ENCODE measurements at regions not wholly inside any gene's neighbourhood (a gene's known extent, or its start where the extent isn't known, plus 50 kb on each side); places are given as distances from the start of the nearest gene placed in this dataset.

- H3K4me3 ChIP-seq (replicated peaks; ENCODE audit: insufficient read depth, low read length) = no peak overlapping the region
- no peak for DNase-seq (ENCODE audit: low read depth in 1 of 2, low spot score in 1 of 2)
- H3K27ac ChIP-seq (replicated peaks) = no peak overlapping the region
- H3K27me3 ChIP-seq (ENCODE audit: insufficient read depth, poor library complexity, severe bottlenecking) = peaks cover 2% of the 10 kb centered on the region
- TF ChIP-seq POLR2AphosphoS5 (IDR thresholded peaks at IDR 0.05; ENCODE audit: low read depth) = no peak
- TF ChIP-seq SPI1 (IDR thresholded peaks at IDR 0.05; ENCODE audit: borderline replicate concordance, low read depth) = no peak
- TF ChIP-seq, protein P1, sequence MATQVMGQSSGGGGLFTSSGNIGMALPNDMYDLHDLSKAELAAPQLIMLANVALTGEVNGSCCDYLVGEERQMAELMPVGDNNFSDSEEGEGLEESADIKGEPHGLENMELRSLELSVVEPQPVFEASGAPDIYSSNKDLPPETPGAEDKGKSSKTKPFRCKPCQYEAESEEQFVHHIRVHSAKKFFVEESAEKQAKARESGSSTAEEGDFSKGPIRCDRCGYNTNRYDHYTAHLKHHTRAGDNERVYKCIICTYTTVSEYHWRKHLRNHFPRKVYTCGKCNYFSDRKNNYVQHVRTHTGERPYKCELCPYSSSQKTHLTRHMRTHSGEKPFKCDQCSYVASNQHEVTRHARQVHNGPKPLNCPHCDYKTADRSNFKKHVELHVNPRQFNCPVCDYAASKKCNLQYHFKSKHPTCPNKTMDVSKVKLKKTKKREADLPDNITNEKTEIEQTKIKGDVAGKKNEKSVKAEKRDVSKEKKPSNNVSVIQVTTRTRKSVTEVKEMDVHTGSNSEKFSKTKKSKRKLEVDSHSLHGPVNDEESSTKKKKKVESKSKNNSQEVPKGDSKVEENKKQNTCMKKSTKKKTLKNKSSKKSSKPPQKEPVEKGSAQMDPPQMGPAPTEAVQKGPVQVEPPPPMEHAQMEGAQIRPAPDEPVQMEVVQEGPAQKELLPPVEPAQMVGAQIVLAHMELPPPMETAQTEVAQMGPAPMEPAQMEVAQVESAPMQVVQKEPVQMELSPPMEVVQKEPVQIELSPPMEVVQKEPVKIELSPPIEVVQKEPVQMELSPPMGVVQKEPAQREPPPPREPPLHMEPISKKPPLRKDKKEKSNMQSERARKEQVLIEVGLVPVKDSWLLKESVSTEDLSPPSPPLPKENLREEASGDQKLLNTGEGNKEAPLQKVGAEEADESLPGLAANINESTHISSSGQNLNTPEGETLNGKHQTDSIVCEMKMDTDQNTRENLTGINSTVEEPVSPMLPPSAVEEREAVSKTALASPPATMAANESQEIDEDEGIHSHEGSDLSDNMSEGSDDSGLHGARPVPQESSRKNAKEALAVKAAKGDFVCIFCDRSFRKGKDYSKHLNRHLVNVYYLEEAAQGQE (IDR thresholded peaks at IDR 0.05; ENCODE audit: insufficient replicate concordance, low read depth) = no peak
- no peak for TF ChIP-seq CTCF (IDR thresholded peaks at IDR 0.05; ENCODE audit: insufficient read depth, low read length)
- TF ChIP-seq GABPA (IDR thresholded peaks at IDR 0.05; ENCODE audit: low read depth) = no peak
Observed at GRCh38 chr10:94103801-94104221, 110.1 kb downstream of the PLCE1 start.

DNA sequence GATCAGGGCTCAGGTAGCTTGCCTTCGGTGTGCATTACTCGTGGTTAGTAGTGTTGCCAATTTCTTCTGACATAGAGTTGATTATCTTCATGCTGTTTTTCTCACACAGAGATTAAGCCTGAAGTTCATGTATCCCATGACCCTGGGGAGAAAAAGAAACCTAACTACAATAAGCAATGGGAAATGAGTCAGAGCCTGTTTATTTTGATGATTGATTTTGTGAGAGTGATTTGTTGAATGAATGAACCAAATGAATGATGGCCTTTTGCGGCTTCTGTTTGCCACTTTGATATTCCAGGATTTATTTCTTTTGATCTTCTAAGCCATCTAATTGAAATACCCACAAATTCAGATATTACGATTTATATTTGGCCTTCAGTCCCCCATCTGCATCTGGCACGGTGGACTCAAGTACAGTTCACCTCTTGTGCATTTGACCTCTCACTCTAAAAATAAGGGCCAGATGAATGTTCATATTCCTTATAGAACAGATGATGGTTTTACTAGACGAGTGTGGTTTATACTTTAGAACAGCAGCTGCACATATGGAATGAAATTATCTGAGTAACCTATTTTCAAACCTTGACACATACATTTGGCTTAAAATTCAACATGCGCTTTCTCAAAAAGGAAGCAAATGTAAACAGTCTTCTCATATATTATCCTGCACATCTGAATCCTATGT is 110.7 kb downstream of the PLCE1 start:
- TF ChIP-seq POLR2AphosphoS5 (IDR thresholded peaks at IDR 0.05; ENCODE audit: low read depth) (no peak), CTCF (IDR thresholded peaks at IDR 0.05; ENCODE audit: insufficient read depth, low read length) (no peak), GABPA (IDR thresholded peaks at IDR 0.05; ENCODE audit: low read depth) (no peak), SPI1 (IDR thresholded peaks at IDR 0.05; ENCODE audit: borderline replicate concordance, low read depth) (no peak)
- TF ChIP-seq, protein P1 (IDR thresholded peaks at IDR 0.05; ENCODE audit: insufficient replicate concordance, low read depth) = no peak
- Histone ChIP-seq H3K27me3 (ENCODE audit: insufficient read depth, poor library complexity, severe bottlenecking) (peaks cover 6% of the 10 kb centered on the region), H3K4me3 (replicated peaks; ENCODE audit: insufficient read depth, low read length) (no peak overlapping the region), H3K27ac (replicated peaks) (no peak overlapping the region)
- no peak for DNase-seq (ENCODE audit: low read depth in 1 of 2, low spot score in 1 of 2)

GRCh38 chr10:94105226-94105625 is 111.5 kb downstream of the PLCE1 start:
- DNase-seq (ENCODE audit: low read depth in 1 of 2, low spot score in 1 of 2) = no peak
- H3K27me3 ChIP-seq (ENCODE audit: insufficient read depth, poor library complexity, severe bottlenecking) = peaks cover 6% of the 10 kb centered on the region
- TF ChIP-seq SPI1 (IDR thresholded peaks at IDR 0.05; ENCODE audit: borderline replicate concordance, low read depth) (no peak), CTCF (IDR thresholded peaks at IDR 0.05; ENCODE audit: insufficient read depth, low read length) (no peak)
- H3K4me3 ChIP-seq (replicated peaks; ENCODE audit: insufficient read depth, low read length) = no peak overlapping the region
- no peak overlapping the region for H3K27ac ChIP-seq (replicated peaks)

DNA sequence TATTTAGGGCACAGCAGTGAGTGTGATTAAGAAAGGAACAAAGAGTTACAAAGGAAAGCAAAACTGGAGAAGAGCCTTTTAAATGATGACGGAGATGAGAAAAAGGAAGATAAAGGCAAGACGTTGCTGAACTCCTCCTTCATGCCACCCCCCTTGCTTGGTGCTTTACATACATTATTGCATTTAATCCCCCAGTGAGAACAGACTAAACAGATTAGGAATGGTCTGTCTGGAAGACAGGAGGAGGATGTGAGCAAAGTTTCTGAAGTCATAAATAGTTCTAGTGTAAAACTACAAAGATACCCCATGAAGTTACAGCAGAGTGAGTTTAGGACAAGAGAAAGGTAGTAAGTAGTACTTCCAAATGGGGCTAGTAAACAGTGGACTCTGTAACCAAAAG is 113.5 kb downstream of the PLCE1 start:
- no peak for DNase-seq (ENCODE audit: low read depth in 1 of 2, low spot score in 1 of 2)
- no peak for TF ChIP-seq GABPA (IDR thresholded peaks at IDR 0.05; ENCODE audit: low read depth)
- TF ChIP-seq, protein P1 (IDR thresholded peaks at IDR 0.05; ENCODE audit: insufficient replicate concordance, low read depth) = no peak
- no peak for TF ChIP-seq CTCF (IDR thresholded peaks at IDR 0.05; ENCODE audit: insufficient read depth, low read length)
- no peak for TF ChIP-seq POLR2AphosphoS5 (IDR thresholded peaks at IDR 0.05; ENCODE audit: low read depth)
- no peak for TF ChIP-seq SPI1 (IDR thresholded peaks at IDR 0.05; ENCODE audit: borderline replicate concordance, low read depth)
- H3K4me3 ChIP-seq (replicated peaks; ENCODE audit: insufficient read depth, low read length) = no peak overlapping the region
- H3K27me3 ChIP-seq (ENCODE audit: insufficient read depth, poor library complexity, severe bottlenecking) = peaks cover 6% of the 10 kb centered on the region
- H3K27ac ChIP-seq (replicated peaks) = no peak overlapping the region
